ENCODE measurements at regions not wholly inside any gene's neighbourhood (a gene's known extent, or its start where the extent isn't known, plus 50 kb on each side); places are given as distances from the start of the nearest gene placed in this dataset.

- Histone ChIP-seq H3K4me2 (ENCODE audit: insufficient read depth, low read length, poor library complexity, severe bottlenecking) (no peak overlapping the region), H4K8ac (ENCODE audit: low read depth, low read length) (no peak overlapping the region), H2AFZ (ENCODE audit: low read length) (no peak overlapping the region), H2BK12ac (ENCODE audit: low read length) (no peak overlapping the region), H2BK15ac (ENCODE audit: low read length) (no peak overlapping the region), H3K79me1 (ENCODE audit: low read depth, low read length) (no peaks in the 10 kb centered on the region), H3K14ac (ENCODE audit: low read length) (no peak overlapping the region), H3K23ac (ENCODE audit: low read depth, low read length, poor library complexity) (no peak overlapping the region), H3K4me1 (ENCODE audit: control insufficient read depth in 2 of 2, insufficient read depth in 1 of 2, low read depth in 1 of 2, low read length in 2 of 2) (no peaks in the 10 kb centered on the region), H2BK120ac (ENCODE audit: low read depth, low read length) (no peak overlapping the region), H3K18ac (ENCODE audit: low read length) (no peak overlapping the region), H2BK5ac (ENCODE audit: low read length) (no peak overlapping the region), H3K36me3 (replicated peaks in 1 of 2; ENCODE audit: control insufficient read depth in 2 of 2, insufficient read depth in 2 of 2, low read length in 2 of 2) (no peaks in the 10 kb centered on the region), H3K9ac (ENCODE audit: low read depth, low read length, poor library complexity) (no peak overlapping the region), H3K9me3 (replicated peaks in 1 of 2; ENCODE audit: control insufficient read depth in 2 of 2, insufficient read depth in 1 of 2, low read depth in 1 of 2, low read length in 2 of 2) (no peaks in the 10 kb centered on the region), H3K4ac (ENCODE audit: low read length) (no peak overlapping the region), H4K91ac (ENCODE audit: low read depth, low read length, poor library complexity) (no peak overlapping the region), H3K27me3 (ENCODE audit: control insufficient read depth in 3 of 3, insufficient read depth in 3 of 3, low read depth in 1 of 3, low read length in 3 of 3) (no peaks in the 10 kb centered on the region), H3K4me3 (ENCODE audit: low read length in 2 of 2) (no peak overlapping the region), H3K27ac (replicated peaks; ENCODE audit: low read length) (no peak overlapping the region), H2AK5ac (ENCODE audit: low read depth, low read length) (no peak overlapping the region)
- no CpG with 5 or more reads among the region's 2 CpGs for WGBS, 2 donors (ENCODE audit: extremely low coverage in 2 of 2, insufficient read length in 2 of 2, insufficient replicate concordance in 1 of 2)
- no peak for DNase-seq (ENCODE audit: low spot score)
Observed at GRCh38 chr10:90650858-90651257, 207.0 kb downstream of the HTR7 start.

GRCh38 chr10:90652519-90652918, 205.3 kb downstream of the HTR7 start:
- Histone ChIP-seq H3K4ac (ENCODE audit: low read length) (no peak overlapping the region), H3K36me3 (replicated peaks in 1 of 2; ENCODE audit: control insufficient read depth in 2 of 2, insufficient read depth in 2 of 2, low read length in 2 of 2) (no peaks in the 10 kb centered on the region), H2BK15ac (ENCODE audit: low read length) (no peak overlapping the region), H3K79me1 (ENCODE audit: low read depth, low read length) (no peaks in the 10 kb centered on the region), H3K4me1 (ENCODE audit: control insufficient read depth in 2 of 2, insufficient read depth in 1 of 2, low read depth in 1 of 2, low read length in 2 of 2) (no peaks in the 10 kb centered on the region), H2BK12ac (ENCODE audit: low read length) (no peak overlapping the region), H3K27ac (replicated peaks; ENCODE audit: low read length) (no peak overlapping the region), H2BK5ac (ENCODE audit: low read length) (no peak overlapping the region), H3K4me2 (ENCODE audit: insufficient read depth, low read length, poor library complexity, severe bottlenecking) (no peak overlapping the region), H3K27me3 (ENCODE audit: control insufficient read depth in 3 of 3, insufficient read depth in 3 of 3, low read depth in 1 of 3, low read length in 3 of 3) (no peaks in the 10 kb centered on the region), H4K91ac (ENCODE audit: low read depth, low read length, poor library complexity) (no peak overlapping the region), H3K9me3 (replicated peaks in 1 of 2; ENCODE audit: control insufficient read depth in 2 of 2, insufficient read depth in 1 of 2, low read depth in 1 of 2, low read length in 2 of 2) (no peaks in the 10 kb centered on the region), H2AK5ac (ENCODE audit: low read depth, low read length) (no peak overlapping the region), H2AFZ (ENCODE audit: low read length) (no peak overlapping the region), H3K14ac (ENCODE audit: low read length) (no peak overlapping the region), H4K8ac (ENCODE audit: low read depth, low read length) (no peak overlapping the region), H3K4me3 (ENCODE audit: low read length in 2 of 2) (no peak overlapping the region), H3K18ac (ENCODE audit: low read length) (no peak overlapping the region), H3K9ac (ENCODE audit: low read depth, low read length, poor library complexity) (no peak overlapping the region), H3K23ac (ENCODE audit: low read depth, low read length, poor library complexity) (no peak overlapping the region), H2BK120ac (ENCODE audit: low read depth, low read length) (no peak overlapping the region)
- no peak for DNase-seq (ENCODE audit: low spot score)

GRCh38 chr10:90658791-90659190, 199.0 kb downstream of the HTR7 start:
- DNase-seq (ENCODE audit: low spot score): no peak
- no peak overlapping the region for H2AK5ac ChIP-seq (ENCODE audit: low read depth, low read length)
- H3K4ac ChIP-seq (ENCODE audit: low read length): no peak overlapping the region
- H2BK120ac ChIP-seq (ENCODE audit: low read depth, low read length): no peak overlapping the region
- no peak overlapping the region for H3K27ac ChIP-seq (replicated peaks; ENCODE audit: low read length)
- no peak overlapping the region for H3K18ac ChIP-seq (ENCODE audit: low read length)
- H3K9ac ChIP-seq (ENCODE audit: low read depth, low read length, poor library complexity): no peak overlapping the region
- no peak overlapping the region for H2AFZ ChIP-seq (ENCODE audit: low read length)
- no peak overlapping the region for H3K4me2 ChIP-seq (ENCODE audit: insufficient read depth, low read length, poor library complexity, severe bottlenecking)
- no peak overlapping the region for H4K8ac ChIP-seq (ENCODE audit: low read depth, low read length)
- H3K14ac ChIP-seq (ENCODE audit: low read length): no peak overlapping the region
- no peak overlapping the region for H3K4me3 ChIP-seq (ENCODE audit: low read length in 2 of 2)
- no peaks in the 10 kb centered on the region for H3K9me3 ChIP-seq (replicated peaks in 1 of 2; ENCODE audit: control insufficient read depth in 2 of 2, insufficient read depth in 1 of 2, low read depth in 1 of 2, low read length in 2 of 2)
- no peaks in the 10 kb centered on the region for H3K36me3 ChIP-seq (replicated peaks in 1 of 2; ENCODE audit: control insufficient read depth in 2 of 2, insufficient read depth in 2 of 2, low read length in 2 of 2)
- WGBS, 2 donors (ENCODE audit: extremely low coverage in 2 of 2, insufficient read length in 2 of 2, insufficient replicate concordance in 1 of 2): no CpG with 5 or more reads among the region's 1 CpG
- no peak overlapping the region for H2BK5ac ChIP-seq (ENCODE audit: low read length)
- no peak overlapping the region for H3K23ac ChIP-seq (ENCODE audit: low read depth, low read length, poor library complexity)
- no peaks in the 10 kb centered on the region for H3K4me1 ChIP-seq (ENCODE audit: control insufficient read depth in 2 of 2, insufficient read depth in 1 of 2, low read depth in 1 of 2, low read length in 2 of 2)
- H3K27me3 ChIP-seq (ENCODE audit: control insufficient read depth in 3 of 3, insufficient read depth in 3 of 3, low read depth in 1 of 3, low read length in 3 of 3): no peaks in the 10 kb centered on the region
- H4K91ac ChIP-seq (ENCODE audit: low read depth, low read length, poor library complexity): no peak overlapping the region
- no peak overlapping the region for H2BK15ac ChIP-seq (ENCODE audit: low read length)
- no peaks in the 10 kb centered on the region for H3K79me1 ChIP-seq (ENCODE audit: low read depth, low read length)
- no peak overlapping the region for H2BK12ac ChIP-seq (ENCODE audit: low read length)

GRCh38 chr10:90665905-90666662, 191.8 kb downstream of the HTR7 start:
- H3K23ac ChIP-seq (ENCODE audit: low read depth, low read length, poor library complexity): no peak overlapping the region
- H4K8ac ChIP-seq (ENCODE audit: low read depth, low read length): no peak overlapping the region
- no peaks in the 10 kb centered on the region for H3K9me3 ChIP-seq (replicated peaks in 1 of 2; ENCODE audit: control insufficient read depth in 2 of 2, insufficient read depth in 1 of 2, low read depth in 1 of 2, low read length in 2 of 2)
- H3K27me3 ChIP-seq (ENCODE audit: control insufficient read depth in 3 of 3, insufficient read depth in 3 of 3, low read depth in 1 of 3, low read length in 3 of 3): no peaks in the 10 kb centered on the region
- H2AFZ ChIP-seq (ENCODE audit: low read length): no peak overlapping the region
- no peak overlapping the region for H3K4me3 ChIP-seq (ENCODE audit: low read length in 2 of 2)
- no peak overlapping the region for H3K4ac ChIP-seq (ENCODE audit: low read length)
- H2BK120ac ChIP-seq (ENCODE audit: low read depth, low read length): no peak overlapping the region
- no peaks in the 10 kb centered on the region for H3K4me1 ChIP-seq (ENCODE audit: control insufficient read depth in 2 of 2, insufficient read depth in 1 of 2, low read depth in 1 of 2, low read length in 2 of 2)
- H2BK15ac ChIP-seq (ENCODE audit: low read length): no peak overlapping the region
- H2AK5ac ChIP-seq (ENCODE audit: low read depth, low read length): no peak overlapping the region
- no peak overlapping the region for H4K91ac ChIP-seq (ENCODE audit: low read depth, low read length, poor library complexity)
- H2BK5ac ChIP-seq (ENCODE audit: low read length): no peak overlapping the region
- H3K9ac ChIP-seq (ENCODE audit: low read depth, low read length, poor library complexity): no peak overlapping the region
- DNase-seq (ENCODE audit: low spot score): no peak
- no peak overlapping the region for H3K18ac ChIP-seq (ENCODE audit: low read length)
- no peak overlapping the region for H3K14ac ChIP-seq (ENCODE audit: low read length)
- no peaks in the 10 kb centered on the region for H3K79me1 ChIP-seq (ENCODE audit: low read depth, low read length)
- H3K4me2 ChIP-seq (ENCODE audit: insufficient read depth, low read length, poor library complexity, severe bottlenecking): no peak overlapping the region
- H3K27ac ChIP-seq (replicated peaks; ENCODE audit: low read length): no peak overlapping the region
- H3K36me3 ChIP-seq (replicated peaks in 1 of 2; ENCODE audit: control insufficient read depth in 2 of 2, insufficient read depth in 2 of 2, low read length in 2 of 2): no peaks in the 10 kb centered on the region
- no peak overlapping the region for H2BK12ac ChIP-seq (ENCODE audit: low read length)
- WGBS, 2 donors (ENCODE audit: extremely low coverage in 2 of 2, insufficient read length in 2 of 2, insufficient replicate concordance in 1 of 2): no CpG with 5 or more reads among the region's 8 CpGs

Measured in neuronal stem cell (in vitro differentiated cells).